ENCODE measurements at regions not wholly inside any gene's neighbourhood (a gene's known extent, or its start where the extent isn't known, plus 50 kb on each side); places are given as distances from the start of the nearest gene placed in this dataset.
"Not testable (repeated sequence)": the region's sequence is repeated elsewhere in the genome, so short reads cannot be mapped to it uniquely, and the experiment has no call there.

- Histone ChIP-seq H3K4ac (ENCODE audit: low read depth, low read length) (no peak overlapping the region), H2BK120ac (ENCODE audit: insufficient read depth, low read length, poor library complexity) (no peak overlapping the region), H3K9ac (ENCODE audit: low read length) (no peak overlapping the region), H4K91ac (ENCODE audit: low read depth, low read length) (no peak overlapping the region), H3K4me1 (ENCODE audit: control insufficient read depth in 1 of 2, insufficient read depth in 2 of 2, low read length in 2 of 2) (no peaks in the 10 kb centered on the region), H3K27ac (ENCODE audit: low read depth, low read length) (no peak overlapping the region), H4K12ac (ENCODE audit: low read depth, low read length) (no peak overlapping the region), H3K79me2 (ENCODE audit: control insufficient read depth, insufficient read depth, low read length, poor library complexity) (no peaks in the 10 kb centered on the region), H3K23ac (ENCODE audit: low read length) (no peak overlapping the region), H3K14ac (ENCODE audit: low read length) (no peak overlapping the region), H3K4me3 (ENCODE audit: low read depth, low read length) (no peak overlapping the region), H3K79me1 (ENCODE audit: low read length) (no peaks in the 10 kb centered on the region), H3K27me3 (ENCODE audit: insufficient read depth, low read length) (no peaks in the 10 kb centered on the region), H2AFZ (ENCODE audit: insufficient read depth, low read length, poor library complexity) (no peak overlapping the region), H2BK12ac (ENCODE audit: low read length) (no peak overlapping the region), H3K36me3 (ENCODE audit: control insufficient read depth in 1 of 2, insufficient read depth in 2 of 2, low read length in 2 of 2) (no peaks in the 10 kb centered on the region), H2BK5ac (ENCODE audit: low read depth, low read length, poor library complexity) (no peak overlapping the region), H2AK5ac (ENCODE audit: low read length) (no peak overlapping the region), H3K4me2 (ENCODE audit: low read length) (no peak overlapping the region), H4K8ac (ENCODE audit: low read depth, low read length) (no peak overlapping the region), H3K18ac (ENCODE audit: low read length) (no peak overlapping the region), H3K9me3 (ENCODE audit: insufficient read depth, low read depth, low read length) (no peaks in the 10 kb centered on the region)
- DNase-seq = no peak
- WGBS (ENCODE audit: extremely low coverage, insufficient coverage, insufficient read length) = no CpG with 5 or more reads among the region's 2 CpGs
These were observed 187.9 kb upstream of the SMIM30 start for GRCh38 chr7:113306302-113306701.

GRCh38 chr7:113304104-113304503, 185.8 kb upstream of the SMIM30 start:
- Histone ChIP-seq H3K4me1 (ENCODE audit: control insufficient read depth in 1 of 2, insufficient read depth in 2 of 2, low read length in 2 of 2) (no peaks in the 10 kb centered on the region), H3K4me2 (ENCODE audit: low read length) (no peak overlapping the region), H3K27ac (ENCODE audit: low read depth, low read length) (no peak overlapping the region), H2BK12ac (ENCODE audit: low read length) (no peak overlapping the region), H3K4ac (ENCODE audit: low read depth, low read length) (no peak overlapping the region), H3K18ac (ENCODE audit: low read length) (no peak overlapping the region), H2BK120ac (ENCODE audit: insufficient read depth, low read length, poor library complexity) (no peak overlapping the region), H4K12ac (ENCODE audit: low read depth, low read length) (no peak overlapping the region), H3K14ac (ENCODE audit: low read length) (no peak overlapping the region), H2AK5ac (ENCODE audit: low read length) (no peak overlapping the region), H4K91ac (ENCODE audit: low read depth, low read length) (no peak overlapping the region), H3K27me3 (ENCODE audit: insufficient read depth, low read length) (no peaks in the 10 kb centered on the region), H3K23ac (ENCODE audit: low read length) (no peak overlapping the region), H3K9me3 (ENCODE audit: insufficient read depth, low read depth, low read length) (no peaks in the 10 kb centered on the region), H3K79me1 (ENCODE audit: low read length) (no peaks in the 10 kb centered on the region), H2AFZ (ENCODE audit: insufficient read depth, low read length, poor library complexity) (no peak overlapping the region), H3K9ac (ENCODE audit: low read length) (no peak overlapping the region), H2BK5ac (ENCODE audit: low read depth, low read length, poor library complexity) (no peak overlapping the region), H3K4me3 (ENCODE audit: low read depth, low read length) (no peak overlapping the region), H3K36me3 (ENCODE audit: control insufficient read depth in 1 of 2, insufficient read depth in 2 of 2, low read length in 2 of 2) (no peaks in the 10 kb centered on the region), H4K8ac (ENCODE audit: low read depth, low read length) (no peak overlapping the region), H3K79me2 (ENCODE audit: control insufficient read depth, insufficient read depth, low read length, poor library complexity) (no peaks in the 10 kb centered on the region)
- DNase-seq = no peak

- H3K79me2 ChIP-seq (ENCODE audit: control insufficient read depth, insufficient read depth, low read length, poor library complexity) = not testable (repeated sequence)
These were observed 185.0 kb upstream of the SMIM30 start for GRCh38 chr7:113303388-113303787.

GRCh38 chr7:113301983-113302382, 183.6 kb upstream of the SMIM30 start:
- Histone ChIP-seq H3K4me3 (ENCODE audit: low read depth, low read length) (no peak overlapping the region), H4K12ac (ENCODE audit: low read depth, low read length) (no peak overlapping the region), H2BK120ac (ENCODE audit: insufficient read depth, low read length, poor library complexity) (no peak overlapping the region), H3K4me1 (ENCODE audit: control insufficient read depth in 1 of 2, insufficient read depth in 2 of 2, low read length in 2 of 2) (no peaks in the 10 kb centered on the region), H4K91ac (ENCODE audit: low read depth, low read length) (no peak overlapping the region), H3K23ac (ENCODE audit: low read length) (no peak overlapping the region), H2AK5ac (ENCODE audit: low read length) (no peak overlapping the region), H3K9me3 (ENCODE audit: insufficient read depth, low read depth, low read length) (no peaks in the 10 kb centered on the region), H3K36me3 (ENCODE audit: control insufficient read depth in 1 of 2, insufficient read depth in 2 of 2, low read length in 2 of 2) (no peaks in the 10 kb centered on the region), H2BK12ac (ENCODE audit: low read length) (no peak overlapping the region), H3K9ac (ENCODE audit: low read length) (no peak overlapping the region), H3K18ac (ENCODE audit: low read length) (no peak overlapping the region), H2AFZ (ENCODE audit: insufficient read depth, low read length, poor library complexity) (no peak overlapping the region), H3K14ac (ENCODE audit: low read length) (no peak overlapping the region), H2BK5ac (ENCODE audit: low read depth, low read length, poor library complexity) (no peak overlapping the region), H3K27ac (ENCODE audit: low read depth, low read length) (no peak overlapping the region), H3K27me3 (ENCODE audit: insufficient read depth, low read length) (no peaks in the 10 kb centered on the region), H3K79me1 (ENCODE audit: low read length) (no peaks in the 10 kb centered on the region), H3K4ac (ENCODE audit: low read depth, low read length) (no peak overlapping the region), H3K79me2 (ENCODE audit: control insufficient read depth, insufficient read depth, low read length, poor library complexity) (no peaks in the 10 kb centered on the region), H3K4me2 (ENCODE audit: low read length) (no peak overlapping the region), H4K8ac (ENCODE audit: low read depth, low read length) (no peak overlapping the region)
- no CpG with 5 or more reads among the region's 1 CpG for WGBS (ENCODE audit: extremely low coverage, insufficient coverage, insufficient read length)
- no peak for DNase-seq

More at GRCh38 chr7:113303388-113303787, 185.0 kb upstream of the SMIM30 start:
- not testable (repeated sequence) for H3K14ac ChIP-seq (ENCODE audit: low read length); H3K4me1 ChIP-seq (ENCODE audit: control insufficient read depth in 1 of 2, insufficient read depth in 2 of 2, low read length in 2 of 2); H3K27me3 ChIP-seq (ENCODE audit: insufficient read depth, low read length); H2BK5ac ChIP-seq (ENCODE audit: low read depth, low read length, poor library complexity); H3K4ac ChIP-seq (ENCODE audit: low read depth, low read length); H2AK5ac ChIP-seq (ENCODE audit: low read length); H3K9me3 ChIP-seq (ENCODE audit: insufficient read depth, low read depth, low read length); H4K91ac ChIP-seq (ENCODE audit: low read depth, low read length); H4K12ac ChIP-seq (ENCODE audit: low read depth, low read length); H4K8ac ChIP-seq (ENCODE audit: low read depth, low read length); H3K79me1 ChIP-seq (ENCODE audit: low read length); H3K27ac ChIP-seq (ENCODE audit: low read depth, low read length); DNase-seq; H2AFZ ChIP-seq (ENCODE audit: insufficient read depth, low read length, poor library complexity); H3K23ac ChIP-seq (ENCODE audit: low read length); H3K4me3 ChIP-seq (ENCODE audit: low read depth, low read length); H3K18ac ChIP-seq (ENCODE audit: low read length); H3K36me3 ChIP-seq (ENCODE audit: control insufficient read depth in 1 of 2, insufficient read depth in 2 of 2, low read length in 2 of 2); H2BK12ac ChIP-seq (ENCODE audit: low read length); H3K9ac ChIP-seq (ENCODE audit: low read length); H3K4me2 ChIP-seq (ENCODE audit: low read length); H2BK120ac ChIP-seq (ENCODE audit: insufficient read depth, low read length, poor library complexity)

- no peak for DNase-seq
- Histone ChIP-seq H3K4me3 (ENCODE audit: low read depth, low read length) (no peak overlapping the region), H2BK5ac (ENCODE audit: low read depth, low read length, poor library complexity) (no peak overlapping the region), H3K27ac (ENCODE audit: low read depth, low read length) (no peak overlapping the region), H3K4ac (ENCODE audit: low read depth, low read length) (no peak overlapping the region), H4K12ac (ENCODE audit: low read depth, low read length) (no peak overlapping the region), H3K23ac (ENCODE audit: low read length) (no peak overlapping the region), H2AK5ac (ENCODE audit: low read length) (no peak overlapping the region), H2AFZ (ENCODE audit: insufficient read depth, low read length, poor library complexity) (no peak overlapping the region), H2BK12ac (ENCODE audit: low read length) (no peak overlapping the region), H3K27me3 (ENCODE audit: insufficient read depth, low read length) (no peaks in the 10 kb centered on the region), H3K4me2 (ENCODE audit: low read length) (no peak overlapping the region), H3K14ac (ENCODE audit: low read length) (no peak overlapping the region), H3K79me1 (ENCODE audit: low read length) (no peaks in the 10 kb centered on the region), H3K4me1 (ENCODE audit: control insufficient read depth in 1 of 2, insufficient read depth in 2 of 2, low read length in 2 of 2) (no peaks in the 10 kb centered on the region), H3K79me2 (ENCODE audit: control insufficient read depth, insufficient read depth, low read length, poor library complexity) (no peaks in the 10 kb centered on the region), H4K8ac (ENCODE audit: low read depth, low read length) (no peak overlapping the region), H4K91ac (ENCODE audit: low read depth, low read length) (no peak overlapping the region), H3K9me3 (ENCODE audit: insufficient read depth, low read depth, low read length) (no peaks in the 10 kb centered on the region), H3K9ac (ENCODE audit: low read length) (no peak overlapping the region), H3K36me3 (ENCODE audit: control insufficient read depth in 1 of 2, insufficient read depth in 2 of 2, low read length in 2 of 2) (no peaks in the 10 kb centered on the region), H2BK120ac (ENCODE audit: insufficient read depth, low read length, poor library complexity) (no peak overlapping the region), H3K18ac (ENCODE audit: low read length) (no peak overlapping the region)
- no CpG with 5 or more reads among the region's 3 CpGs for WGBS (ENCODE audit: extremely low coverage, insufficient coverage, insufficient read length)
These were observed 182.8 kb upstream of the SMIM30 start for GRCh38 chr7:113301141-113301540.
